ENCODE measurements at regions not wholly inside any gene's neighbourhood (a gene's known extent, or its start where the extent isn't known, plus 50 kb on each side); places are given as distances from the start of the nearest gene placed in this dataset.
"Not testable (repeated sequence)": the region's sequence is repeated elsewhere in the genome, so short reads cannot be mapped to it uniquely, and the experiment has no call there.

- no peak overlapping the region for H3K4me3 Mint-ChIP-seq
These were observed 65.9 kb upstream of the SLC1A4 start for GRCh38 chr2:64923385-64923710.

GRCh38 chr2:64924170-64924934, 64.8 kb upstream of the SLC1A4 start:
- no peak overlapping the region for H3K4me3 Mint-ChIP-seq
- peaks cover 3% of the 10 kb centered on the region for H3K27me3 Mint-ChIP-seq (ENCODE audit: low read depth)
- H3K4me1 Mint-ChIP-seq: no peaks in the 10 kb centered on the region
- TF ChIP-seq CTCF (IDR thresholded peaks at IDR 0.05; ENCODE audit: unreplicated experiment): no peak
- no peaks in the 10 kb centered on the region for H3K36me3 Mint-ChIP-seq
- H3K27ac Mint-ChIP-seq: no peak overlapping the region
- no peak for DNase-seq (ENCODE audit: low spot score in 2 of 2, unreplicated experiment in 2 of 2)
- H3K9me3 Mint-ChIP-seq: peaks cover 17% of the 10 kb centered on the region

More at GRCh38 chr2:64923385-64923710, 65.9 kb upstream of the SLC1A4 start:
- Mint-ChIP-seq H3K9me3 (peaks cover 17% of the 10 kb centered on the region), H3K36me3 (no peaks in the 10 kb centered on the region), H3K27me3 (ENCODE audit: low read depth) (no peaks in the 10 kb centered on the region), H3K4me1 (no peaks in the 10 kb centered on the region), H3K27ac (no peak overlapping the region)
- no peak for TF ChIP-seq CTCF (IDR thresholded peaks at IDR 0.05; ENCODE audit: unreplicated experiment)
- DNase-seq (ENCODE audit: low spot score in 2 of 2, unreplicated experiment in 2 of 2): no peak

GRCh38 chr2:64925930-64926722, 63.1 kb upstream of the SLC1A4 start:
- Mint-ChIP-seq H3K9me3 (peaks cover 17% of the 10 kb centered on the region), H3K27me3 (ENCODE audit: low read depth) (peaks cover 18% of the 10 kb centered on the region)
- not testable (repeated sequence) for DNase-seq (ENCODE audit: low spot score in 2 of 2, unreplicated experiment in 2 of 2); H3K4me1 Mint-ChIP-seq; H3K36me3 Mint-ChIP-seq; H3K27ac Mint-ChIP-seq; H3K4me3 Mint-ChIP-seq

GRCh38 chr2:64928813-64929212, 60.4 kb upstream of the SLC1A4 start:
- Mint-ChIP-seq H3K36me3 (no peaks in the 10 kb centered on the region), H3K4me3 (no peak overlapping the region), H3K27ac (no peak overlapping the region), H3K27me3 (ENCODE audit: low read depth) (peaks cover 37% of the 10 kb centered on the region), H3K9me3 (peaks cover 17% of the 10 kb centered on the region), H3K4me1 (no peaks in the 10 kb centered on the region)
- no peak for TF ChIP-seq CTCF (IDR thresholded peaks at IDR 0.05; ENCODE audit: unreplicated experiment)
- no peak for DNase-seq (ENCODE audit: low spot score in 2 of 2, unreplicated experiment in 2 of 2)

- Mint-ChIP-seq H3K27me3 (ENCODE audit: low read depth) (peaks cover 40% of the 10 kb centered on the region), H3K36me3 (no peaks in the 10 kb centered on the region), H3K27ac (no peak overlapping the region), H3K4me3 (no peak overlapping the region), H3K4me1 (no peaks in the 10 kb centered on the region), H3K9me3 (peaks cover 17% of the 10 kb centered on the region)
- no peak for TF ChIP-seq CTCF (IDR thresholded peaks at IDR 0.05; ENCODE audit: unreplicated experiment)
- DNase-seq (ENCODE audit: low spot score in 2 of 2, unreplicated experiment in 2 of 2): no peak
These were observed 59.9 kb upstream of the SLC1A4 start for GRCh38 chr2:64929333-64929732.

GRCh38 chr2:64930258-64930671, 58.9 kb upstream of the SLC1A4 start:
- no peak for DNase-seq (ENCODE audit: low spot score in 2 of 2, unreplicated experiment in 2 of 2)
- Mint-ChIP-seq H3K4me3 (no peak overlapping the region), H3K4me1 (no peaks in the 10 kb centered on the region), H3K27ac (no peak overlapping the region), H3K27me3 (ENCODE audit: low read depth) (peaks cover 44% of the 10 kb centered on the region), H3K36me3 (no peaks in the 10 kb centered on the region), H3K9me3 (peaks cover 17% of the 10 kb centered on the region)
- TF ChIP-seq CTCF (IDR thresholded peaks at IDR 0.05; ENCODE audit: unreplicated experiment): no peak
